K562 (cell line): ENCODE measurements at regions not wholly inside any gene's neighbourhood (a gene's known extent, or its start where the extent isn't known, plus 50 kb on each side); places are given as distances from the start of the nearest gene placed in this dataset.

Source experiments
- ATAC-seq: fragments of 200-7000 bp; cut with Tn5 transposase; 3 replicates; pipeline ENCODE4 v1.9.1; 2020; ENCODE audit warnings: moderate library complexity
- BruUV-seq: library from RNA; stranded (reverse); fragments of 400-500 nt; replicated peaks from 2 replicates; lab custom pipeline; 2021; lab: Mats Ljungman, UMichigan
- CTCF ChIA-PET: fragments of 300-600 bp; formaldehyde crosslinking; extraction: SDS; loops from one replicate; lab custom pipeline; 2021; ENCODE audit warnings: low intra/inter-chr PET ratio; lab: Yijun Ruan, JAX
- POLR2A ChIA-PET: fragments of 300-600, 350-650 bp; sonication (Branson Sonifier 250); formaldehyde crosslinking; extraction: SDS; loops from one replicate; lab custom pipeline; 2021; ENCODE audit warnings: antibody characterized with exemption, inconsistent platforms; lab: Yijun Ruan, JAX
- DNase-seq, 4 experiments: peaks; one replicate each; pipeline versions ENCODE4 v3.0.0 to v3.0.0-alpha.2; 2011 to 2018; ENCODE audit warnings: low spot score in 3 of 4, mixed read lengths in 3 of 4; ENCODE audit errors: extremely low read depth in 1 of 4
- FAIRE-seq: peaks from 2 replicates; lab custom pipeline; 2011; peaks lifted over from hg19 to GRCh38; lab: Jason Lieb, UNC
- H2AFZ ChIP-seq: 2 replicates; pipeline ENCODE4 v1.6.0; 2011; ENCODE audit warnings: low read depth, low read length, control low read depth, inconsistent platforms
- H3K27ac ChIP-seq: fragments of 200-600 bp; 3 replicates; pipeline ENCODE4 v1.8.0; 2011; ENCODE audit warnings: low read depth, mild to moderate bottlenecking, control low read depth, inconsistent platforms, low read length, moderate library complexity, mixed read lengths; ENCODE audit errors: extremely low read depth
- H3K27me3 ChIP-seq, 2 experiments: fragments of 300-600 bp in 1 of 2; 2 replicates in 1 of 2; 3 replicates in 1 of 2; pipeline versions ENCODE4 v1.6.0 to v1.8.0; 2011; ENCODE audit warnings: inconsistent platforms in 2 of 2, low read length in 2 of 2, mild to moderate bottlenecking in 1 of 2, mixed read lengths in 1 of 2, moderate library complexity in 1 of 2; ENCODE audit not compliant: control insufficient read depth in 2 of 2, insufficient read depth in 2 of 2
- H3K36me3 ChIP-seq: fragments of 300-600 bp; 3 replicates; pipeline ENCODE4 v1.8.0; 2011; ENCODE audit warnings: mild to moderate bottlenecking, low read length, inconsistent platforms; ENCODE audit not compliant: control insufficient read depth, insufficient read depth
- H3K4me1 ChIP-seq, 2 experiments: fragments of 200-600 bp in 1 of 2; replicated peaks in 1 of 2; 2 replicates in 1 of 2; 3 replicates in 1 of 2; pipeline versions ENCODE4 v1.5.1 to v1.8.0; 2011; ENCODE audit warnings: inconsistent platforms in 2 of 2, low read length in 2 of 2, mild to moderate bottlenecking in 1 of 2, mixed read lengths in 1 of 2, moderate library complexity in 1 of 2; ENCODE audit not compliant: control insufficient read depth in 2 of 2, insufficient read depth in 2 of 2
- H3K4me2 ChIP-seq: 2 replicates; pipeline ENCODE4 v1.6.1; 2011; ENCODE audit warnings: low read length, control low read depth, inconsistent platforms, mixed read lengths; ENCODE audit not compliant: insufficient read depth
- H3K4me3 ChIP-seq: fragments of 200-600 bp; sonication (generic), shearing (Covaris generic); 2 replicates; pipeline ENCODE4 v1.5.1; 2016; ENCODE audit warnings: control low read depth, inconsistent platforms
- H3K79me2 ChIP-seq: fragments of 200-600 bp; 3 replicates; pipeline ENCODE4 v1.8.0; 2011; ENCODE audit warnings: low read length, inconsistent platforms; ENCODE audit not compliant: control insufficient read depth, insufficient read depth
- H3K9ac ChIP-seq, 2 experiments: 2 replicates each; pipeline versions ENCODE4 v1.6.0 to v1.6.1; 2011; ENCODE audit warnings: low read depth in 2 of 2, low read length in 2 of 2, control low read depth in 1 of 2, inconsistent platforms in 1 of 2, mild to moderate bottlenecking in 1 of 2, mixed read lengths in 1 of 2; ENCODE audit not compliant: insufficient read depth in 1 of 2
- H3K9me1 ChIP-seq: one replicate; pipeline ENCODE4 v1.6.0; 2011; ENCODE audit warnings: inconsistent platforms, mild to moderate bottlenecking, low read length, moderate library complexity; ENCODE audit not compliant: control insufficient read depth, insufficient read depth
- H3K9me3 ChIP-seq: replicated peaks from 2 replicates; pipeline ENCODE4 v1.5.1; 2011; ENCODE audit warnings: low read depth, low read length, inconsistent platforms; ENCODE audit not compliant: control insufficient read depth, insufficient read depth
- H4K20me1 ChIP-seq: replicated peaks from 2 replicates; pipeline ENCODE4 v1.6.1; 2011; ENCODE audit warnings: low read length, inconsistent platforms, mixed read lengths; ENCODE audit not compliant: control insufficient read depth, insufficient read depth
- JUNB ChIP-seq: fragments of 450-650 bp; formaldehyde crosslinking; conservative IDR thresholded peaks from 2 replicates; pipeline ENCODE4 v1.4.0; 2020; ENCODE audit warnings: mild to moderate bottlenecking
- MAFK ChIP-seq: IDR thresholded peaks from 2 replicates; pipeline ENCODE4 v1.6.1; 2011; ENCODE audit warnings: low read length, improper control_type of control experiment
- MBD2 ChIP-seq: sonication (generic); IDR thresholded peaks from 2 replicates; pipeline ENCODE4 v1.6.1; 2016; ENCODE audit warnings: low read depth, borderline replicate concordance
- TBP ChIP-seq: optimal IDR thresholded peaks from 2 replicates; pipeline ENCODE3; 2011; ENCODE audit warnings: low read depth, low read length, improper control_type of control experiment
- ZNF124 ChIP-seq: sonication (generic); formaldehyde crosslinking; IDR thresholded peaks from 2 replicates; pipeline ENCODE4 v1.8.1; 2022; ENCODE audit warnings: missing genetic modification reagents
- ZNF239 ChIP-seq: fragments of 250-450 bp; sonication (Bioruptor Pico); IDR thresholded peaks from 2 replicates; pipeline ENCODE4 v1.4.0; 2020; ENCODE audit warnings: mild to moderate bottlenecking
- ZNF24 ChIP-seq: fragments of 450-650 bp; IDR thresholded peaks from 2 replicates; pipeline ENCODE4 v1.6.1; 2016
- ZNF316 ChIP-seq: fragments of 450-650 bp; IDR thresholded peaks from 2 replicates; pipeline ENCODE4 v1.6.1; 2016
- ZNF586 ChIP-seq: fragments of 450-650 bp; formaldehyde crosslinking; conservative IDR thresholded peaks from 2 replicates; pipeline ENCODE4 v1.4.0; 2020; ENCODE audit warnings: mild to moderate bottlenecking, moderate library complexity
- ZNF830 ChIP-seq: fragments of 250-450 bp; sonication (Bioruptor Pico); IDR thresholded peaks from 2 replicates; pipeline ENCODE4 v1.5.0; 2021; ENCODE audit warnings: mild to moderate bottlenecking
- WGBS: fragments of 100-300 bp; shearing (Covaris generic); methylation state at CpG from one replicate; pipeline ENCODE4 v1.1.6; 2016; ENCODE audit warnings: low coverage, mixed read lengths; ENCODE audit not compliant: insufficient coverage; ENCODE audit errors: missing lambda C conversion rate; 5-methylcytosine and 5-hydroxymethylcytosine counted together
- in situ Hi-C: fragments of 300-500 bp; cut with MboI; formaldehyde crosslinking; loops from 4 replicates; pipeline ENCODE4 v1.15.0; 2018; ENCODE audit warnings: inconsistent platforms, mixed read lengths
- intact Hi-C: fragments of 100-400 bp; cut with micrococcal nuclease; formaldehyde crosslinking; loops from 2 replicates; pipeline ENCODE4 v1.14.2; 2022

DNA sequence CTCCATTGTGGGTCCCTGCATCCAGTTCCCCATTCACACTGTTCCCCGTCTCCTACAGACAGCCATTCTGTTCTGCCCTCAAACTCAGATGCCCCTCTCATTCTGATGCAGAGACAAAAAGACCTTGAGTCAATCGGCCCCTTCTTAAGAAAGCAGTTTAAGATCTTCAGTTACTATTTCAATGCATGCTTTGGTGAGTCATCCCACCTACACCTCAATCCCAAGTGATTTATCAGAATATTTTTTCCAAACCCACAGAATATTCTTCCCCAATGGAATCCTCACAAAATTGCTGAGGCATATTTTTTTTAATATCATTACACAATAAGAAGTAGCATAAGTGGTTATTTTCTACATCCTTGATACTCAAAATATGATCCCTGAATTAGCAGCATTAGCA lies 92.4 kb upstream of the SLC1A1 start:
- Histone ChIP-seq H3K9me1 (no peaks in the 10 kb centered on the region), H2AFZ (no peak overlapping the region), H3K9ac (no peak overlapping the region), H3K4me3 (no peak overlapping the region), H3K27ac (no peak overlapping the region), H3K79me2 (no peaks in the 10 kb centered on the region), H3K9me3 (no peaks in the 10 kb centered on the region), H4K20me1 (no peaks in the 10 kb centered on the region), H3K4me2 (no peak overlapping the region), H3K36me3 (no peaks in the 10 kb centered on the region), H3K27me3 (no peaks in the 10 kb centered on the region), H3K4me1 (no peaks in the 10 kb centered on the region)
- no peak for ATAC-seq
- POLR2A ChIA-PET = no interaction called here
- in situ Hi-C loops = no loop called here
- intact Hi-C loops = no loop called here
- FAIRE-seq = no peak
- TF ChIP-seq ZNF316 (0 out of 2 replicates have a peak, but pooled peaks have one; percentile 19), MAFK (no peak), MBD2 (no peak), ZNF830 (CRISPR knock-in tag) (no peak)
- CTCF ChIA-PET = no interaction called here
- WGBS = 8% methylated on average over 2 of the region's 2 CpGs
- DNase-seq = no peak
- BruUV-seq = no TSS peak

DNA sequence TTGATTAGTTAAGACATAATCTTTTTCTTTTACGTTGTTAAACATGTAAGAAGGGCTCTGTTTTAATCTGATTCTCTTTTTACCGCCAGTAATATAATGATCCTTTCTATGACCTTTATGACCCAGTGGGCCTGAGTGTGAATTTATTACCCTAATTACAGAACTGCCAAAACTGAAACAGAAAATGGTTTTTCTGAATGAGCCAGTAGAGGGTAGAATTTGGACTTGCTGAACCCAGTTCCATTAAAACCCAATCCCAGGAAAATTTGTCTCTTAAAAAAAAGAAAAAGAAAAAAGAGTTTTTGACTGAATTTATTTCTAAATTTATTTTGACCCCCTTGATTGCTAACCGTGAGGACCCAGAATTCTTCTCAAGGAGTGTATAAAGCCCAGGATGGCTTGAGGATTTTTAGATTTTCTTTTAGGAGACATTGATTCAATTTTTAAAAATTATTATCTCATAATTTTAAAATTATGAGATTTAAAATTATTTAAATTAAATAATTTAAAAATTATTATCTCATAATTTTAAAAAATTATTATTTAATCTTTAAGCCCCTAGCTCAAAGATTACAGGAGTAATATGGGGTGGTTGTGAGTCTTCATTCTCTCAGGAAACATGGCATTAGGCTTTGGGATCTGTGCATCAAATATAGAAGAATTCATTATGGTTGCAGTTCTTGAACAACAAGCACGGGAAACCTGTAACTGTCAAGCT lies 94.1 kb upstream of the GLIS3 start:
- Histone ChIP-seq H3K9ac (no peak overlapping the region), H3K4me2 (no peak overlapping the region), H3K27ac (no peak overlapping the region)
- ATAC-seq (no peak), DNase-seq (no peak), FAIRE-seq (no peak)
- intact Hi-C loops = no loop called here
- CTCF ChIA-PET = no interaction called here
- TF ChIP-seq ZNF239 (CRISPR knock-in tag) = no peak
- TF ChIP-seq TBP = no peak
- TF ChIP-seq ZNF586 = no peak
- TF ChIP-seq ZNF124 (CRISPR knock-in tag) = no peak
- TF ChIP-seq JUNB (CRISPR knock-in tag) = no peak
- TF ChIP-seq ZNF24 = no peak
- TF ChIP-seq, all 486 proteins: peak for 0
- H2AFZ ChIP-seq = no peak overlapping the region
- H4K20me1 ChIP-seq = no peaks in the 10 kb centered on the region
- POLR2A ChIA-PET = no interaction called here
- no peaks in the 10 kb centered on the region for H3K27me3 ChIP-seq
- H3K79me2 ChIP-seq = no peaks in the 10 kb centered on the region
- no peaks in the 10 kb centered on the region for H3K9me3 ChIP-seq
- BruUV-seq = no TSS peak
- no peak overlapping the region for H3K4me3 ChIP-seq
- in situ Hi-C loops = no loop called here
- no peaks in the 10 kb centered on the region for H3K9me1 ChIP-seq
- H3K4me1 ChIP-seq = no peaks in the 10 kb centered on the region
- WGBS = 6% methylated on average over 4 of the region's 4 CpGs
- no peaks in the 10 kb centered on the region for H3K36me3 ChIP-seq
